ENCODE measurements at regions not wholly inside any gene's neighbourhood (a gene's known extent, or its start where the extent isn't known, plus 50 kb on each side); places are given as distances from the start of the nearest gene placed in this dataset.

- TF ChIP-seq POLR2AphosphoS5 (IDR thresholded peaks at IDR 0.05), result no peak
- no peak for TF ChIP-seq CTCF (IDR thresholded peaks at IDR 0.05)
- TF ChIP-seq POLR2A (IDR thresholded peaks at IDR 0.05), result no peak
Measured at GRCh38 chr17:68179236-68179925, 68.5 kb upstream of the AMZ2 start.
